PC-3 (cell line): ENCODE measurements at regions not wholly inside any gene's neighbourhood (a gene's known extent, or its start where the extent isn't known, plus 50 kb on each side); places are given as distances from the start of the nearest gene placed in this dataset.

Experiments
- CTCF ChIP-seq: fragments of 300-600 bp; sonication (generic); conservative IDR thresholded peaks from 2 replicates; pipeline ENCODE4 v1.5.1; 2017; ENCODE audit warnings: antibody characterized with exemption, low read depth, mild to moderate bottlenecking, low read length
- EZH2phosphoT487 ChIP-seq: fragments of 300-600 bp; sonication (generic); IDR thresholded peaks from 2 replicates; pipeline ENCODE4 v1.6.1; 2018; ENCODE audit warnings: mild to moderate bottlenecking, antibody characterized with exemption, low read length, borderline replicate concordance

GRCh38 chr14:101253948-101254347 is 307.3 kb upstream of the DIO3 start:
- TF ChIP-seq CTCF (no peak), EZH2phosphoT487 (no peak)
